HuH-7 (cell line): ENCODE measurements at regions not wholly inside any gene's neighbourhood (a gene's known extent, or its start where the extent isn't known, plus 50 kb on each side); places are given as distances from the start of the nearest gene placed in this dataset.

Experiments
- DNase-seq: peaks from one replicate; pipeline ENCODE4 v3.0.0; 2011; ENCODE audit warnings: low spot score

- no peak for DNase-seq
Measured at GRCh38 chr9:36764364-36765076, 191.8 kb downstream of the MELK start.

- DNase-seq = no peak
Measured at GRCh38 chr9:36765077-36765390, 192.3 kb downstream of the MELK start.

GRCh38 chr9:36765468-36766341 is 193.0 kb downstream of the MELK start:
- DNase-seq = peak; percentile 97

GRCh38 chr9:36768677-36769076 is 196.0 kb downstream of the MELK start:
- no peak for DNase-seq

- no peak for DNase-seq
Measured at GRCh38 chr9:36770025-36770424, 197.3 kb downstream of the MELK start.

GRCh38 chr9:36772449-36773403 is 200.0 kb downstream of the MELK start:
- peak; percentile 41 for DNase-seq

- no peak for DNase-seq
Measured at GRCh38 chr9:36778682-36779081, 206.0 kb downstream of the MELK start.

GRCh38 chr9:36779582-36779981 is 206.9 kb downstream of the MELK start:
- no peak for DNase-seq

GRCh38 chr9:36780186-36780585 is 207.5 kb downstream of the MELK start:
- DNase-seq = no peak

GRCh38 chr9:36781533-36781932 is 208.8 kb downstream of the MELK start:
- no peak for DNase-seq
